DND-41 (cell line): ENCODE measurements at regions not wholly inside any gene's neighbourhood (a gene's known extent, or its start where the extent isn't known, plus 50 kb on each side); places are given as distances from the start of the nearest gene placed in this dataset.

Experiments
- ATAC-seq: fragments of 200-7000 bp; cut with Tn5 transposase; 3 replicates; pipeline ENCODE4 v1.9.1; 2021; ENCODE audit warnings: low read depth; ENCODE audit not compliant: insufficient read depth
- DNase-seq: peaks from one replicate; pipeline ENCODE4 v3.0.0-alpha.2; 2020
- H2AFZ ChIP-seq: 2 replicates; pipeline ENCODE4 v1.6.0; 2012; ENCODE audit warnings: low read depth, low read length
- H3K27ac ChIP-seq: 2 replicates; pipeline ENCODE4 v1.5.1; 2012; ENCODE audit warnings: low read length, inconsistent platforms
- H3K27me3 ChIP-seq: fragments of 200-600 bp; sonication (generic); 2 replicates; pipeline ENCODE4 v1.6.0; 2012; ENCODE audit warnings: low read length, mild to moderate bottlenecking, inconsistent platforms; ENCODE audit not compliant: insufficient read depth, poor library complexity
- H3K36me3 ChIP-seq: 2 replicates; pipeline ENCODE4 v1.5.1; 2012; ENCODE audit warnings: low read length, inconsistent platforms; ENCODE audit not compliant: insufficient read depth
- H3K4me1 ChIP-seq: 2 replicates; pipeline ENCODE4 v1.5.1; 2012; ENCODE audit warnings: mild to moderate bottlenecking, low read length; ENCODE audit not compliant: insufficient read depth
- H3K4me2 ChIP-seq: 2 replicates; pipeline ENCODE4 v1.6.0; 2012; ENCODE audit warnings: mild to moderate bottlenecking, moderate library complexity, low read length, inconsistent platforms; ENCODE audit not compliant: insufficient read depth
- H3K4me3 ChIP-seq, 2 experiments: fragments of 200-600 bp in 1 of 2; shearing (Covaris generic) in 1 of 2; 2 replicates each; pipeline ENCODE4 v1.5.1; 2012 to 2016; ENCODE audit warnings: inconsistent platforms in 2 of 2, low read length in 2 of 2, mild to moderate bottlenecking in 2 of 2, low read depth in 1 of 2, moderate library complexity in 1 of 2
- H3K79me2 ChIP-seq: 2 replicates; pipeline ENCODE4 v1.6.0; 2012; ENCODE audit warnings: low read length, inconsistent platforms; ENCODE audit not compliant: insufficient read depth
- H3K9ac ChIP-seq: 2 replicates; pipeline ENCODE4 v1.6.0; 2012; ENCODE audit warnings: low read depth, mild to moderate bottlenecking, inconsistent platforms, low read length, moderate library complexity
- H3K9me3 ChIP-seq: 2 replicates; pipeline ENCODE4 v1.5.1; 2012; ENCODE audit warnings: low read length, moderate library complexity, mild to moderate bottlenecking, inconsistent platforms; ENCODE audit not compliant: insufficient read depth, severe bottlenecking
- H4K20me1 ChIP-seq: 2 replicates; pipeline ENCODE4 v1.6.0; 2012; ENCODE audit warnings: low read length; ENCODE audit not compliant: insufficient read depth
- EZH2 ChIP-seq: IDR thresholded peaks from 3 replicates; pipeline ENCODE4 v1.6.1; 2012; ENCODE audit warnings: borderline replicate concordance, low read depth, mild to moderate bottlenecking, moderate library complexity, low read length, inconsistent platforms; ENCODE audit not compliant: severe bottlenecking
- TF ChIP-seq, protein P1 (sequence below): IDR thresholded peaks from 2 replicates; pipeline ENCODE4 v1.5.1; 2012; ENCODE audit warnings: borderline replicate concordance, low read length, moderate library complexity, mild to moderate bottlenecking; ENCODE audit not compliant: poor library complexity, severe bottlenecking; ENCODE audit errors: extremely low read depth

DNA sequence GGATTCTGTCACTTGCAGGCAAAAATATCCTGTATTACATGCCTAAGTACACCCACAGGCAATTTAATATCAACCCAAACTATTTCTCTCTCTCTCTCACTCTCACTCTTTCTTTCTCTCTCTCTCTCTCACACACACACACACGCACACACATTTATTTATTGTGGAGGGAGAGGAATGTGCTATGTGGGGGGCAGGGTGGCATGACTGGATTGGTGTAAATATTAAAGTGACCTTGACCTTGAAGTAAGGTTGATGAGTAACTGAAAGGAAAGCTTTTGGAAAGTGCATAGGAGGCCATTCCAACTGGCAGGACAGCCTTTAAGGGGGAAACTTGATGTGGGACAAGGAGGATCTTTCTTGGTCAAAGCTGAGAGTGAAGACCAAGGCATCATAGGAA is 589.7 kb upstream of the KIRREL3 start:
- DNase-seq, result no peak
- Histone ChIP-seq H3K27ac (no peak overlapping the region), H3K9ac (no peak overlapping the region), H3K4me1 (no peaks in the 10 kb centered on the region), H3K79me2 (no peaks in the 10 kb centered on the region), H2AFZ (no peak overlapping the region), H3K4me3 (no peak overlapping the region), H4K20me1 (no peaks in the 10 kb centered on the region), H3K27me3 (no peaks in the 10 kb centered on the region), H3K9me3 (no peaks in the 10 kb centered on the region), H3K36me3 (no peaks in the 10 kb centered on the region), H3K4me2 (no peak overlapping the region)
- ATAC-seq, result no peak
- TF ChIP-seq, protein P1, sequence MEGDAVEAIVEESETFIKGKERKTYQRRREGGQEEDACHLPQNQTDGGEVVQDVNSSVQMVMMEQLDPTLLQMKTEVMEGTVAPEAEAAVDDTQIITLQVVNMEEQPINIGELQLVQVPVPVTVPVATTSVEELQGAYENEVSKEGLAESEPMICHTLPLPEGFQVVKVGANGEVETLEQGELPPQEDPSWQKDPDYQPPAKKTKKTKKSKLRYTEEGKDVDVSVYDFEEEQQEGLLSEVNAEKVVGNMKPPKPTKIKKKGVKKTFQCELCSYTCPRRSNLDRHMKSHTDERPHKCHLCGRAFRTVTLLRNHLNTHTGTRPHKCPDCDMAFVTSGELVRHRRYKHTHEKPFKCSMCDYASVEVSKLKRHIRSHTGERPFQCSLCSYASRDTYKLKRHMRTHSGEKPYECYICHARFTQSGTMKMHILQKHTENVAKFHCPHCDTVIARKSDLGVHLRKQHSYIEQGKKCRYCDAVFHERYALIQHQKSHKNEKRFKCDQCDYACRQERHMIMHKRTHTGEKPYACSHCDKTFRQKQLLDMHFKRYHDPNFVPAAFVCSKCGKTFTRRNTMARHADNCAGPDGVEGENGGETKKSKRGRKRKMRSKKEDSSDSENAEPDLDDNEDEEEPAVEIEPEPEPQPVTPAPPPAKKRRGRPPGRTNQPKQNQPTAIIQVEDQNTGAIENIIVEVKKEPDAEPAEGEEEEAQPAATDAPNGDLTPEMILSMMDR, result no peak
- TF ChIP-seq EZH2, result no peak

DNA sequence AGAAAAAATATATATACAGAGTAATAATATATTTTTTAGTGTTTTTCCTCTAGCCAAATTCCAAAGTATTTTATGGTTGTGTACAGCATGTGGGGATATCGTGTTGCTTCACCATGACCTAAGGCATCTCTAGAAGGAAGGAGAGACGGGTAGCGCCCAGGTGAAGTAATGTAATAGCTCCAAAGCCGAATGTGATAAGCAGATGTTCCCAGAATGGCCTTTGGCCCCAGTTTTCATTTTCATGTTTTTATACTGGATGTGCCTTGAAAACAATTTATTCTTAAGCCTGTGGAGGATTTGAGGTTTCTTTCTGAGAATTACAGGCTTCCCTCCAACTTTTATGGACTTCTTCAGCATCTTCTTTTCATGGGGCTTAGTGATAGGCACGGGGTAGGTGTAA is 587.9 kb upstream of the KIRREL3 start:
- Histone ChIP-seq H3K27me3 (no peaks in the 10 kb centered on the region), H3K36me3 (no peaks in the 10 kb centered on the region), H3K9me3 (no peaks in the 10 kb centered on the region), H2AFZ (no peak overlapping the region), H3K9ac (no peak overlapping the region), H3K27ac (no peak overlapping the region), H3K4me3 (no peak overlapping the region), H3K4me2 (no peak overlapping the region), H3K79me2 (no peaks in the 10 kb centered on the region), H4K20me1 (no peaks in the 10 kb centered on the region), H3K4me1 (no peaks in the 10 kb centered on the region)
- ATAC-seq (no peak), DNase-seq (no peak)
- TF ChIP-seq EZH2, result no peak
- TF ChIP-seq, protein P1, result no peak

DNA sequence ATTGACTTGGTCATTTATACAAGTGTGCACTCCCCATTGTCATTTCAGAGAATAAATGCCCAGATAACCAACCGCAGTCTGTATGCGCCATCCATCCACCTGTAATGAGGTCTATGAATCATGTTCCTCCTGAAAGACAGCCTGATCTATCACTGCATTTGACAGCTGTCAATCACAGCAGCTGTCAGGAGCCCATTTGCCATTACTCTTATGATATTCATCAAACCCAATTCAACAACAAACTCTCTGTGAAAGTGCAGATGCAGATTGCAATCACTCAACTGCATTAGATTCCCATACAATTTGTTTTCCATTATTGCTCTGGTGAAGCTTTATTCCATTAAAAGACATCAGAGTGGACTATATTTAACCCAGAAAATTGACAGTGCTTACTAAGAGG is 586.9 kb upstream of the KIRREL3 start:
- no peaks in the 10 kb centered on the region for H3K36me3 ChIP-seq

More for the DNA sequence above, 586.9 kb upstream of the KIRREL3 start:
- Histone ChIP-seq H3K27me3 (no peaks in the 10 kb centered on the region), H3K4me3 (no peak overlapping the region), H3K4me2 (no peak overlapping the region), H3K4me1 (no peaks in the 10 kb centered on the region), H4K20me1 (no peaks in the 10 kb centered on the region), H3K79me2 (no peaks in the 10 kb centered on the region), H3K9ac (no peak overlapping the region), H3K9me3 (no peaks in the 10 kb centered on the region), H2AFZ (no peak overlapping the region), H3K27ac (no peak overlapping the region)
- no peak for ATAC-seq
- no peak for TF ChIP-seq EZH2
- TF ChIP-seq, protein P1, result no peak
- DNase-seq, result no peak
